WTC11 (cell line): ENCODE measurements at regions not wholly inside any gene's neighbourhood (a gene's known extent, or its start where the extent isn't known, plus 50 kb on each side); places are given as distances from the start of the nearest gene placed in this dataset.

Source experiments
- ATAC-seq: fragments of 200-7000 bp; cut with Tn5 transposase; 2 replicates; pipeline ENCODE4 v1.10.0; 2021; ENCODE audit warnings: mild to moderate bottlenecking, moderate library complexity
- CTCF ChIA-PET: fragments of 300-600 bp; sonication (Branson Sonifier 250); formaldehyde crosslinking; loops from one replicate; lab custom pipeline; 2021; ENCODE audit warnings: antibody characterized with exemption; lab: Charles Lee
- POLR2A ChIA-PET: fragments of 350-600 bp; sonication (Branson Sonifier 250); formaldehyde crosslinking; loops from one replicate; lab custom pipeline; 2021; ENCODE audit warnings: antibody characterized with exemption; lab: Charles Lee
- DNase-seq: peaks from one replicate; pipeline ENCODE4 v3.0.0; 2021; ENCODE audit warnings: low spot score
- H3K27ac Mint-ChIP-seq: 2 replicates; pipeline ENCODE4 v1.8.0; 2021; ENCODE audit warnings: mixed read lengths
- H3K27me3 Mint-ChIP-seq: 2 replicates; pipeline ENCODE4 v1.8.0; 2021; ENCODE audit warnings: low read depth, mild to moderate bottlenecking, moderate library complexity, mixed read lengths
- H3K36me3 Mint-ChIP-seq: 2 replicates; pipeline ENCODE4 v1.8.0; 2021; ENCODE audit warnings: mixed read lengths
- H3K4me1 Mint-ChIP-seq: 2 replicates; pipeline ENCODE4 v1.8.0; 2022; ENCODE audit warnings: mixed read lengths
- H3K4me3 Mint-ChIP-seq: 2 replicates; pipeline ENCODE4 v1.8.0; 2021; ENCODE audit warnings: mild to moderate bottlenecking, moderate library complexity, mixed read lengths
- H3K9me3 Mint-ChIP-seq: 2 replicates; pipeline ENCODE4 v1.8.0; 2021; ENCODE audit warnings: mixed read lengths
- ARID4B ChIP-seq: sonication (generic); formaldehyde crosslinking; IDR thresholded peaks from 2 replicates; pipeline ENCODE4 v1.8.0; 2023; ENCODE audit warnings: missing genetic modification reagents, mild to moderate bottlenecking, borderline replicate concordance
- ATF1 ChIP-seq: sonication (generic); formaldehyde crosslinking; IDR thresholded peaks from 2 replicates; pipeline ENCODE4 v1.8.1; 2023; ENCODE audit warnings: mild to moderate bottlenecking, moderate library complexity, missing genetic modification reagents
- ATF3 ChIP-seq: sonication (generic); formaldehyde crosslinking; conservative IDR thresholded peaks from 2 replicates; pipeline ENCODE4 v1.8.1; 2022; ENCODE audit warnings: mild to moderate bottlenecking, missing genetic modification reagents
- E2F4 ChIP-seq: sonication (generic); formaldehyde crosslinking; IDR thresholded peaks from 2 replicates; pipeline ENCODE4 v1.8.1; 2022; ENCODE audit warnings: low read depth, mild to moderate bottlenecking, moderate library complexity, missing genetic modification reagents, borderline replicate concordance
- FOXP1 ChIP-seq: sonication (generic); formaldehyde crosslinking; IDR thresholded peaks from 2 replicates; pipeline ENCODE4 v1.8.0; 2022; ENCODE audit warnings: missing genetic modification reagents, mild to moderate bottlenecking, moderate library complexity, borderline replicate concordance
- GABPB1 ChIP-seq: sonication (generic); formaldehyde crosslinking; IDR thresholded peaks from 2 replicates; pipeline ENCODE4 v1.8.1; 2023; ENCODE audit warnings: mild to moderate bottlenecking, missing genetic modification reagents
- JAZF1 ChIP-seq: fragments of 250-450 bp; sonication (Bioruptor Pico); IDR thresholded peaks from 2 replicates; pipeline ENCODE4 v1.9.0; 2021; ENCODE audit warnings: moderate library complexity, mild to moderate bottlenecking, inconsistent platforms
- MAX ChIP-seq: sonication (generic); formaldehyde crosslinking; IDR thresholded peaks from 2 replicates; pipeline ENCODE4 v1.8.0; 2022; ENCODE audit warnings: mild to moderate bottlenecking, missing genetic modification reagents
- NR3C1 ChIP-seq: sonication (generic); formaldehyde crosslinking; conservative IDR thresholded peaks from 2 replicates; pipeline ENCODE4 v1.8.1; 2023; ENCODE audit warnings: low read depth, mild to moderate bottlenecking, missing genetic modification reagents
- SOX15 ChIP-seq: fragments of 250-450 bp; sonication (Bioruptor Pico); IDR thresholded peaks from 2 replicates; pipeline ENCODE4 v1.9.0; 2021; ENCODE audit warnings: mild to moderate bottlenecking
- SP1 ChIP-seq: sonication (generic); formaldehyde crosslinking; conservative IDR thresholded peaks from 2 replicates; pipeline ENCODE4 v1.8.1; 2022; ENCODE audit warnings: missing genetic modification reagents
- TEAD1 ChIP-seq: sonication (generic); formaldehyde crosslinking; IDR thresholded peaks from 2 replicates; pipeline ENCODE4 v1.8.0; 2022; ENCODE audit warnings: mild to moderate bottlenecking, missing genetic modification reagents
- ZNF138 ChIP-seq: sonication (generic); formaldehyde crosslinking; conservative IDR thresholded peaks from 2 replicates; pipeline ENCODE4 v1.8.1; 2022; ENCODE audit warnings: mild to moderate bottlenecking, moderate library complexity, missing genetic modification reagents
- ZNF232 ChIP-seq: sonication (generic); formaldehyde crosslinking; IDR thresholded peaks from 2 replicates; pipeline ENCODE4 v1.8.0; 2022; ENCODE audit warnings: mild to moderate bottlenecking, missing genetic modification reagents
- ZNF512 ChIP-seq: sonication (generic); formaldehyde crosslinking; IDR thresholded peaks from 2 replicates; pipeline ENCODE4 v1.8.1; 2022; ENCODE audit warnings: missing genetic modification reagents, borderline replicate concordance
- TF ChIP-seq, protein P1 (sequence below): sonication (generic); formaldehyde crosslinking; IDR thresholded peaks from 2 replicates; pipeline ENCODE4 v1.8.0; 2023; ENCODE audit warnings: missing genetic modification reagents
- TF ChIP-seq, protein P2 (sequence below): sonication (generic); formaldehyde crosslinking; IDR thresholded peaks from 2 replicates; pipeline ENCODE4 v1.8.1; 2023; ENCODE audit warnings: mild to moderate bottlenecking, missing genetic modification reagents, borderline replicate concordance

DNA sequence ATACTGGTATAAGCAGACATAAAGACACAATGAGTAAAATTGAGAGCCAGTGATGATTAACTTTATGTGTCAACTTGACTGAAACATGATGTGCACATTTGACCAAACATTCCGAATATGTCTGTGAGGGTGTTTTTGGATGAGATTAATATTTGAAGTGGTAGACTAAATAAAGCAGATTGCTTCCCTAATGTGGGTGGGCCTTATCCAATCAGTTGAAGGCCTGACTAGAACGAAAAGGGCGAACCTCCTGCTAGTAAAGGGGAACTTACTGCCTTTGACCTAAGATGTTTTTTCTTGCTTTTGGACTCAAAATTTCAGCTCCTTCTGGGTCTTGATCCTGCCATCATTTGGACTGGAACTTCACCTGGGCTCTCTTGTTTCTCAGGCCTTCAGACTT, 1387.7 kb upstream of the CDH6 start (continued):
- no peak for TF ChIP-seq FOXP1
- TF ChIP-seq ZNF512 (CRISPR knock-in tag) = no peak

DNA sequence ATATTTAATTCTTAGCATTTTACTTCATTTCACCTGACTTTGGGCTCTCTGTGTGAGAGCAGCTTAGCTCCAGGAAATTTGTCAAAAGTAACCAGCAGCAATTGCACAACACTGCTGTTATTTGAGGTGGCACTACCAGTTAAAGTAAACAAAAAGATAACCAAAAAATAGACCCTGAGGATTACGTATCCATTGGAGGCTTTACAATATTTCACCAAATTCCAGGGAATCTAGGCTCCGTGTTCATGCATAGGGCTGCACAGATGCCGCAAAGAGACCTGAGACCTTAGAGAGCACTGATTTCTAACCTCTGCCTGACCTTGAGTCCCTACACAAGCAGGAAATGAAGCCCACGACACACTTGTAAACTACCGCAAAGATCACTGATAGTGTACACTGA, 1392.7 kb upstream of the CDH6 start:
- Mint-ChIP-seq H3K9me3 (peaks cover 15% of the 10 kb centered on the region), H3K4me1 (no peaks in the 10 kb centered on the region), H3K36me3 (peaks cover 2% of the 10 kb centered on the region; the same call in 1 of the 2 replicates), H3K27ac (no peak overlapping the region), H3K27me3 (no peaks in the 10 kb centered on the region), H3K4me3 (no peak overlapping the region)
- POLR2A ChIA-PET = no interaction called here
- TF ChIP-seq FOXP1 (no peak), GABPB1 (no peak), ZNF138 (no peak), ATF1 (CRISPR knock-in tag) (no peak), JAZF1 (CRISPR knock-in tag) (no peak), SP1 (CRISPR knock-in tag) (no peak), E2F4 (CRISPR knock-in tag) (no peak), ATF3 (CRISPR knock-in tag) (no peak), SOX15 (CRISPR knock-in tag) (no peak), ZNF232 (CRISPR knock-in tag) (no peak)
- TF ChIP-seq, protein P1, sequence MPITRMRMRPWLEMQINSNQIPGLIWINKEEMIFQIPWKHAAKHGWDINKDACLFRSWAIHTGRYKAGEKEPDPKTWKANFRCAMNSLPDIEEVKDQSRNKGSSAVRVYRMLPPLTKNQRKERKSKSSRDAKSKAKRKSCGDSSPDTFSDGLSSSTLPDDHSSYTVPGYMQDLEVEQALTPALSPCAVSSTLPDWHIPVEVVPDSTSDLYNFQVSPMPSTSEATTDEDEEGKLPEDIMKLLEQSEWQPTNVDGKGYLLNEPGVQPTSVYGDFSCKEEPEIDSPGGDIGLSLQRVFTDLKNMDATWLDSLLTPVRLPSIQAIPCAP (CRISPR knock-in tag) = no peak
- CTCF ChIA-PET = no interaction called here
- ATAC-seq (no peak), DNase-seq (no peak)

GRCh38 chr5:29796013-29796412, 1397.5 kb upstream of the CDH6 start:
- Mint-ChIP-seq H3K4me3 (no peak overlapping the region), H3K27ac (no peak overlapping the region), H3K4me1 (0 out of 2 replicates have a peak, but pooled peaks cover 3% of the 10 kb centered on the region), H3K9me3 (peaks cover 6% of the 10 kb centered on the region), H3K36me3 (peaks cover 2% of the 10 kb centered on the region; the same call in 1 of the 2 replicates), H3K27me3 (no peaks in the 10 kb centered on the region)
- DNase-seq (no peak), ATAC-seq (peak; percentile 47)
- TF ChIP-seq ZNF138 (no peak), TEAD1 (no peak)
- ChIA-PET CTCF (no interaction called here), POLR2A (no interaction called here)

DNA sequence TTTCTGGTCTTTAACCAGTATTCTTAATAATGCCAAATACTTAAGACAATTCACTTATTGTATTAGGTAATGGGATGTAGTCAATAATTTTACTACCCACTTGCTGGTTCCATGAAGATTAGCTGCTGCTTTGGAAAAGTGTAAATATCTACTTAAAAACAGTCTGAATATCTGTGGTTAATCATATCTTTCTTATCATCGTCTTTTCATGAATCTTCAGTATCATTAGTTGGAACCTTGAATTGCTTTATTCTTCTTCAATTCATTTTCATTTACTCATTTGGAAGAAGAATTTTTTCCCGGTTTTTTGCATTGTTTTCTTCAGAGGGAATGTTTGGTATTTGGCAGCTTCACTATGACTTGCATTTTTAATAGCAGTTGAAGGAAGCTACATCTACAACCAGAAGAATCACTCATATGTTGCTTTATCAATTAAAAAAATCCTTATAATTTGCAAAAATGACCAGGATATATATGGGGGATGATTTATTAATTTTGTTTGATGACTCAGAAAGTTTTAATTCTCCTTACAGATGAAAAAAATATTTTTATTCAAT, 1398.3 kb upstream of the CDH6 start:
- Mint-ChIP-seq H3K9me3 (peaks cover 6% of the 10 kb centered on the region), H3K27ac (no peak overlapping the region), H3K4me1 (0 out of 2 replicates have a peak, but pooled peaks cover 3% of the 10 kb centered on the region), H3K4me3 (no peak overlapping the region), H3K36me3 (peaks cover 2% of the 10 kb centered on the region; the same call in 1 of the 2 replicates), H3K27me3 (no peaks in the 10 kb centered on the region)
- ChIA-PET CTCF (no interaction called here), POLR2A (no interaction called here)
- DNase-seq = no peak
- no peak for ATAC-seq
- TF ChIP-seq ARID4B (CRISPR knock-in tag) = no peak
- TF ChIP-seq, protein P2, sequence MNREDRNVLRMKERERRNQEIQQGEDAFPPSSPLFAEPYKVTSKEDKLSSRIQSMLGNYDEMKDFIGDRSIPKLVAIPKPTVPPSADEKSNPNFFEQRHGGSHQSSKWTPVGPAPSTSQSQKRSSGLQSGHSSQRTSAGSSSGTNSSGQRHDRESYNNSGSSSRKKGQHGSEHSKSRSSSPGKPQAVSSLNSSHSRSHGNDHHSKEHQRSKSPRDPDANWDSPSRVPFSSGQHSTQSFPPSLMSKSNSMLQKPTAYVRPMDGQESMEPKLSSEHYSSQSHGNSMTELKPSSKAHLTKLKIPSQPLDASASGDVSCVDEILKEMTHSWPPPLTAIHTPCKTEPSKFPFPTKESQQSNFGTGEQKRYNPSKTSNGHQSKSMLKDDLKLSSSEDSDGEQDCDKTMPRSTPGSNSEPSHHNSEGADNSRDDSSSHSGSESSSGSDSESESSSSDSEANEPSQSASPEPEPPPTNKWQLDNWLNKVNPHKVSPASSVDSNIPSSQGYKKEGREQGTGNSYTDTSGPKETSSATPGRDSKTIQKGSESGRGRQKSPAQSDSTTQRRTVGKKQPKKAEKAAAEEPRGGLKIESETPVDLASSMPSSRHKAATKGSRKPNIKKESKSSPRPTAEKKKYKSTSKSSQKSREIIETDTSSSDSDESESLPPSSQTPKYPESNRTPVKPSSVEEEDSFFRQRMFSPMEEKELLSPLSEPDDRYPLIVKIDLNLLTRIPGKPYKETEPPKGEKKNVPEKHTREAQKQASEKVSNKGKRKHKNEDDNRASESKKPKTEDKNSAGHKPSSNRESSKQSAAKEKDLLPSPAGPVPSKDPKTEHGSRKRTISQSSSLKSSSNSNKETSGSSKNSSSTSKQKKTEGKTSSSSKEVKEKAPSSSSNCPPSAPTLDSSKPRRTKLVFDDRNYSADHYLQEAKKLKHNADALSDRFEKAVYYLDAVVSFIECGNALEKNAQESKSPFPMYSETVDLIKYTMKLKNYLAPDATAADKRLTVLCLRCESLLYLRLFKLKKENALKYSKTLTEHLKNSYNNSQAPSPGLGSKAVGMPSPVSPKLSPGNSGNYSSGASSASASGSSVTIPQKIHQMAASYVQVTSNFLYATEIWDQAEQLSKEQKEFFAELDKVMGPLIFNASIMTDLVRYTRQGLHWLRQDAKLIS (CRISPR knock-in tag) = no peak
- TF ChIP-seq NR3C1 = no peak
- TF ChIP-seq JAZF1 (CRISPR knock-in tag) = no peak
- TF ChIP-seq MAX (CRISPR knock-in tag) = no peak
